ENCODE measurements at regions not wholly inside any gene's neighbourhood (a gene's known extent, or its start where the extent isn't known, plus 50 kb on each side); places are given as distances from the start of the nearest gene placed in this dataset.

GRCh38 chr2:352696-353095 is 64.8 kb upstream of the ALKAL2 start:
- Histone ChIP-seq H3K4me1 (no peaks in the 10 kb centered on the region), H3K9me3 (no peaks in the 10 kb centered on the region), H3K36me3 (no peaks in the 10 kb centered on the region), H3K27me3 (no peaks in the 10 kb centered on the region), H3K27ac (no peak overlapping the region), H3K4me3 (replicated peaks in 1 of 3) (no peak overlapping the region)
- 90 to 97% methylated on average over 3 of the region's 3 CpGs for WGBS, 2 donors
- intact Hi-C loops (cut with DNase I): no loop called here
- DNase-seq: no peak
- TF ChIP-seq POLR2A (IDR thresholded peaks at IDR 0.05): no peak
- TF ChIP-seq, protein P1, sequence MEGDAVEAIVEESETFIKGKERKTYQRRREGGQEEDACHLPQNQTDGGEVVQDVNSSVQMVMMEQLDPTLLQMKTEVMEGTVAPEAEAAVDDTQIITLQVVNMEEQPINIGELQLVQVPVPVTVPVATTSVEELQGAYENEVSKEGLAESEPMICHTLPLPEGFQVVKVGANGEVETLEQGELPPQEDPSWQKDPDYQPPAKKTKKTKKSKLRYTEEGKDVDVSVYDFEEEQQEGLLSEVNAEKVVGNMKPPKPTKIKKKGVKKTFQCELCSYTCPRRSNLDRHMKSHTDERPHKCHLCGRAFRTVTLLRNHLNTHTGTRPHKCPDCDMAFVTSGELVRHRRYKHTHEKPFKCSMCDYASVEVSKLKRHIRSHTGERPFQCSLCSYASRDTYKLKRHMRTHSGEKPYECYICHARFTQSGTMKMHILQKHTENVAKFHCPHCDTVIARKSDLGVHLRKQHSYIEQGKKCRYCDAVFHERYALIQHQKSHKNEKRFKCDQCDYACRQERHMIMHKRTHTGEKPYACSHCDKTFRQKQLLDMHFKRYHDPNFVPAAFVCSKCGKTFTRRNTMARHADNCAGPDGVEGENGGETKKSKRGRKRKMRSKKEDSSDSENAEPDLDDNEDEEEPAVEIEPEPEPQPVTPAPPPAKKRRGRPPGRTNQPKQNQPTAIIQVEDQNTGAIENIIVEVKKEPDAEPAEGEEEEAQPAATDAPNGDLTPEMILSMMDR (IDR thresholded peaks at IDR 0.05): no peak

DNA sequence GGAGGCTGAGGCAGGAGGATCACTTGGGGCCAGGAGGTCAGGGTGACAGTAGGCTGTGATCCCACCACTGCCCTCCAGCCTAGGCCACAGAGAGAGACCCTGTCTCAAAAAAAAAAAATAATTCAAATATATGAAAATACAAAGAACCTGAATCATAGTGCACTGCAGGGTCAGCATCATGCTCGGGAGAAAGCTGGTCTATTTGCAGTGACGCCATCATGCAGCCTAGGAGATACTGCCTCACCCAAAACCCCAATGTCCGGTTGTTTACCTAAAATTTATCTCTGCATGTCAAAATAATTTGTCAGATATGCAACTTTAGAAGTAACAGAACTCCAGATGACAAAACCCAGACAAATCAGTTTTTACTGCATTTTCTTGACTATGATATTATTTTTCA is 61.5 kb upstream of the ALKAL2 start:
- H3K4me3 ChIP-seq (replicated peaks in 1 of 3): no peak overlapping the region
- intact Hi-C loops (cut with DNase I): no loop called here
- no peaks in the 10 kb centered on the region for H3K27me3 ChIP-seq
- no peaks in the 10 kb centered on the region for H3K36me3 ChIP-seq
- no peaks in the 10 kb centered on the region for H3K4me1 ChIP-seq
- TF ChIP-seq, protein P1 (IDR thresholded peaks at IDR 0.05): no peak
- no peak for TF ChIP-seq POLR2A (IDR thresholded peaks at IDR 0.05)
- no peak overlapping the region for H3K27ac ChIP-seq
- WGBS, 2 donors: 89 to 90% methylated on average over 3 of the region's 3 CpGs
- H3K9me3 ChIP-seq: no peaks in the 10 kb centered on the region
- no peak for DNase-seq

DNA sequence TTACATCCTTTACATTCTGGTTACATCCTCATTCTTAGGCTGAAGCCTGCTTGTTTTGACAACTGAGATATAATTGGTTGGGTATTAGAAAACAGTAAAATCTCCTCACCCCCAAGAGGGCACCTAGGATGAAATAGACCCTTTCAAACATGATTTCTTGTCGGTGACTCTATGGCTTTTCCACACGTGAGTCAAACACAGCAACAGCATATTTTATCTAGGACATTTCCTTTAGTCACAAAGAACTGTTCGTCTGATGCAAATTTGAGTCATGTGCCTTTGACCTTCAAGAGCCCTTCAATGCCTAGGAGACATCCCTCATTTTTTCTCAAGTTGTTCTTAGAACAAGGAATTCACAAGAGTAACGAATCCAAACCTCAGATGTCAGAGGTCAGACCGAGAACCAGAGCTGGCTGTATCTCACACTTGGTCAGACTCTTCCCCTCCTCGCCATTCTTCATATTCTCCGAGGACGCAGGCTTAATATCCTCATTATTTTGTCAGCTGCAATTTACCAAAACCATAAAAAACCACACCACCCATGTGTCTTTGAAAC is 60.5 kb upstream of the ALKAL2 start:
- no peaks in the 10 kb centered on the region for H3K27me3 ChIP-seq
- TF ChIP-seq, protein P1 (IDR thresholded peaks at IDR 0.05): no peak
- TF ChIP-seq POLR2A (IDR thresholded peaks at IDR 0.05): no peak
- no peak for DNase-seq

GRCh38 chr2:344811-345210 is 56.9 kb upstream of the ALKAL2 start:
- H3K36me3 ChIP-seq: no peaks in the 10 kb centered on the region
- H3K9me3 ChIP-seq: no peaks in the 10 kb centered on the region
- intact Hi-C loops (cut with DNase I): no loop called here
- no peaks in the 10 kb centered on the region for H3K4me1 ChIP-seq
- DNase-seq: no peak
- 79 to 84% methylated on average over 4 of the region's 4 CpGs for WGBS, 2 donors
- no peak for TF ChIP-seq POLR2A (IDR thresholded peaks at IDR 0.05)
- no peaks in the 10 kb centered on the region for H3K27me3 ChIP-seq
- no peak overlapping the region for H3K4me3 ChIP-seq (replicated peaks in 1 of 3)
- no peak overlapping the region for H3K27ac ChIP-seq

More for the DNA sequence above, 60.5 kb upstream of the ALKAL2 start:
- Histone ChIP-seq H3K9me3 (no peaks in the 10 kb centered on the region), H3K4me3 (replicated peaks in 1 of 3) (no peak overlapping the region), H3K4me1 (no peaks in the 10 kb centered on the region), H3K36me3 (no peaks in the 10 kb centered on the region), H3K27ac (no peak overlapping the region)
- WGBS, 2 donors: 37 to 44% methylated on average over 8 of the region's 8 CpGs
- intact Hi-C loops (cut with DNase I): no loop called here

DNA sequence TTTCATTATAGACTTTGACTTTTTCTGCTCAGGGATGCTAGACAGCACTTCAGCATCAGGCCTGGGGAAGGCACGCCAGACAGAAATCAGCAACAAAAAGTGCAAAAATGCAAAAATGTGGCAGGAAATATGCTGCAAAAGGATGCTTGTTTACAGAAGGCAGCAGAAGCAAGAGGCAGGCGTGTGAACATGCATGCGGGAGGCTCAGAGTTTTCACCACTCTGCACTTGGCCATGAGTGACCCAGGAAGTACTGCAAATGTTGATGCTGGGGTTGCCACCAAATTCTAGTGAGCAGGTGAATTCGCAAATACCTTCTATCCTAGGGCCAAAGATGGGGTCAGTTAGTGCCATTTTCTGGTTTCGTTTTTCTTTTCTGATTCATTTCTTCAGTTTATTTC is 55.5 kb upstream of the ALKAL2 start:
- no peaks in the 10 kb centered on the region for H3K36me3 ChIP-seq
- no peak for DNase-seq
- H3K4me1 ChIP-seq: no peaks in the 10 kb centered on the region
- TF ChIP-seq, protein P1 (IDR thresholded peaks at IDR 0.05): no peak
- TF ChIP-seq POLR2A (IDR thresholded peaks at IDR 0.05): no peak
- H3K27ac ChIP-seq: no peak overlapping the region
- no peak overlapping the region for H3K4me3 ChIP-seq (replicated peaks in 1 of 3)
- intact Hi-C loops (cut with DNase I): no loop called here
- no peaks in the 10 kb centered on the region for H3K9me3 ChIP-seq
- 88 to 91% methylated on average over 5 of the region's 5 CpGs for WGBS, 2 donors
- H3K27me3 ChIP-seq: no peaks in the 10 kb centered on the region

DNA sequence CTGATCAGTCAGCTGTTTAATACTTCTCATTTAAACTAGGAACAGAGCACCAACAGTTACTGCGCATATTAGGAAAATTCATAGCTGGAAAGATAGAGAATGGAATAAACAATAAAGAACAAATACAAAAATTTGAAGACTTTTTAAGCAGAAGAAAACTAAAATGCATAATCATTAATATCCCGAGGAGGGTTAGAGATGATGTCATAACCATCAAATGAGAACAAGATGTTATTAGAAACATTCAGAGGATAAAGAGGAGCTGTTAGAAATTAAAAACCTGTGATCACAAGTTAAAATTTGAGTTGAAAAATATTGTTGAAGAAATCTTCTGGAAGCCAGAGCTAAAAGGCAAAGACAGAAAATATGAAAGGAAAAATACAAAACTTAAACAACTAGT is 54.0 kb upstream of the ALKAL2 start:
- H3K27me3 ChIP-seq: no peaks in the 10 kb centered on the region
- no peak overlapping the region for H3K27ac ChIP-seq
- WGBS, 2 donors: 74 to 87% methylated on average over 2 of the region's 2 CpGs
- no peaks in the 10 kb centered on the region for H3K4me1 ChIP-seq
- no peak overlapping the region for H3K4me3 ChIP-seq (replicated peaks in 1 of 3)
- DNase-seq: no peak
- H3K9me3 ChIP-seq: no peaks in the 10 kb centered on the region
- no peaks in the 10 kb centered on the region for H3K36me3 ChIP-seq
- no peak for TF ChIP-seq POLR2A (IDR thresholded peaks at IDR 0.05)
- TF ChIP-seq, protein P1 (IDR thresholded peaks at IDR 0.05): no peak
- intact Hi-C loops (cut with DNase I): no loop called here

All from thyroid gland (tissue), 4 donors.